Fibroblast of skin of scalp (primary cell): ENCODE measurements at regions not wholly inside any gene's neighbourhood (a gene's known extent, or its start where the extent isn't known, plus 50 kb on each side); places are given as distances from the start of the nearest gene placed in this dataset.

Source experiments
- DNase-seq: peaks from one replicate; pipeline ENCODE4 v3.0.0-alpha.2; 2013

DNA sequence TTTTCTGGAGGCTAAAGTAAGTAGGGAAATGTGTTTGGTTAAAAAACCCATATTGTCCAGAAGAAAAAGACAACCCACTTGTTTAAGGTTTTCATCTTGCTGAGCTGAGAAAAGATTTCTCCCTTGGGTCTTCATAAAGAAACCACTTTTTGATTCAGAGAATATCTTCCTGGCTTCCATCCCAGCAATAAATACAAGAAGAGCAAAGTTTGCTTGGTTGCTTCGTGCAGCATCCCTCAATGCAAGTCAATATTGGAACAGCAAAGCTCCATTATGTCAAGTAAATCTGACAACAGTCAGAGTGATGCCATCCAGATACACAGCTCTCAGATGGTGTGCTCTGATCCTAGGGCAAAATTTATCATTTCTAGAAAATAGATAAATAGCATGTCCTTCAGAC is 118.9 kb upstream of the PIRT start:
- DNase-seq, result no peak

DNA sequence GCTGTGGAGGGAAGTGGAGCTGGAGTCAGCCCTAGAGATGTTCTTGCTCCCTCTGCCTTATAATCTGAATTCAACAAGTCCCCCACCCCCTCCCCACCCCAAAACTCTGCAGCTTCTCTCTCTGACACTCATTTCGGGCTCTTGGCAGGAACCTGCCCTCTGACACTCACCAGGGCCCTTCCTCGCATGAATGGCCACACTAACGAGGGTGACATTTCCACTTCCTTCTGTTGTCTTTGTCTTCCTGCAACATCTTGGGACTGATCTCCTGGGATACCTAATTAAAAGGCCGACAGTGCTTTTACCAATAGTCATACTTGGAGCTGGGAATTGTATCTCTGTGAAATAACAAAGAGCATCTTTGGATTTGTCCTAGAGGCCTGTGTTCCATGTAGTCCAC is 106.9 kb upstream of the PIRT start:
- DNase-seq, result no peak

DNA sequence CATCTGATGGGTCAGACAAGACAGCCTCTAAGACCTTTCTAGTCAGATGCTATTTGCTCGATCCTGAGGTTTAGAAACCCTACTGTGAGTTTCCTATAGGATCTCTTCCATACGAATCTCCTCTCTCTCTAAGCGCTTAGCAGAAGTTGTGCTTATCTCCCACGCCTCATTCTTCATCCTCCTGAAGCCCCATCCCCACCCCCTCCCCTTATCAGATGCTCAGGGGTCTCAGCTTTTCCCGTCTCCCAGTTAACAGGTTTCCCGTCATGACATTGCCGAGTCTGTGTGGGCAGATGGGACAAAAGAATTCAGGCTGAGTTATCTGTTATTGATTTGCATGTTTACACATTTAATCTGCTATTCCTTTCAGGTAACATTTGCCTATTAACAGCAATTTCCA is 99.0 kb upstream of the PIRT start:
- no peak for DNase-seq

DNA sequence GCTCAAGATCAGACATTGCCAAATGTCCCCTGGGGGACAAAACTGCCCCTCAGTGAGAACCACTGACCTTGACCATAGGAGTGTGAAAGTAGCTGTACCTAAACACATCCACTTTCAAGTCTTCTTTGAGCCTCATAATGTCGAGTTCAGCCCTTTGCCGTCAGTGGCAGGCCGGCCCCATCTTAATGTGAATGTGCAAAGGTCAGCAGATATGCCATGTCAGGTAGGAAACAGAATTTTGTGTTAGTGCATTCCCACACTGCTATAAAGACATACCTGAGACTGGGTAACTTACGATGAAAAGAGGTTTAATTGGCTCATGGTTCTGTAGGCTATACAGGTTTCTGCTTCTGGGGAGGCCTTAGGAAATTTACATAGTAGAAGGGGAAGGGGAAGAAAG is 95.1 kb upstream of the PIRT start:
- no peak for DNase-seq

DNA sequence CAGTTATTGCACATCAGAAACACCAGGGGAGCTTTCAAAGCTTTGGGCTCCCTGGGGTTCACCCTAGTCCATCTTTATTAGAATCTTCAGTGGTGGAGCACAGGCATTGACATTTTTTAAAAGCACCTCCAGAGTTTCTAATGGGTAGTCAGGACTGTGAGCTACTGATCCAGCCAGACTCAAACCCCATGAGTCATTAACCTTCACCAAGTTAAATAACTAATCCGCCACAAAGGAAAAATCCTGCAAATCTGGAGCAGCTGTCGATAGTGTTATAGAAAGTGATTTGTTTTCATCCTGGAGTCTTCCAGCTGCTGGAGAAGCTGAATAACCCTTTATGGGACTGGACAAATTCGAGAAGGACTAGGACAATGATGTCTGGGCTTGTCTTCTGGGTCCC is 93.2 kb upstream of the PIRT start:
- DNase-seq, result no peak

DNA sequence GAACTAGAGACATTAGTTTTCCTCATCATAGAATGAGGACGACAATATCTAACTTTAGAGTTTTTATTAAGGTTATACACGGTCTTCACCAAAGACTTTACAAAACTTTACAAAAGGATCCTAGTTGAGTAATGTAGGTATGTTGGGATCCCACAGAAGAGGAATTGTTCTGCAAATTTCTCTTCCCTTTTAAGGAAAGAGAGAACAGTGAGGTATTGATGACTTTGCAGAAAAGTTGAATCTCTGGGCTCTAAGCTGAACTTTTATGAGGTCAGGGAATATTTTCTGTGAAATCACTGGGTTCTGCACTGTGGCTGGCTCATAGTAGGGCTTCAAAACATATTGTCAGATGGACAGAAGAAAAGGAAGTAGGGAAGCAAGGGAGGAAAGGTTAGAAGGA is 89.8 kb upstream of the PIRT start:
- no peak for DNase-seq

DNA sequence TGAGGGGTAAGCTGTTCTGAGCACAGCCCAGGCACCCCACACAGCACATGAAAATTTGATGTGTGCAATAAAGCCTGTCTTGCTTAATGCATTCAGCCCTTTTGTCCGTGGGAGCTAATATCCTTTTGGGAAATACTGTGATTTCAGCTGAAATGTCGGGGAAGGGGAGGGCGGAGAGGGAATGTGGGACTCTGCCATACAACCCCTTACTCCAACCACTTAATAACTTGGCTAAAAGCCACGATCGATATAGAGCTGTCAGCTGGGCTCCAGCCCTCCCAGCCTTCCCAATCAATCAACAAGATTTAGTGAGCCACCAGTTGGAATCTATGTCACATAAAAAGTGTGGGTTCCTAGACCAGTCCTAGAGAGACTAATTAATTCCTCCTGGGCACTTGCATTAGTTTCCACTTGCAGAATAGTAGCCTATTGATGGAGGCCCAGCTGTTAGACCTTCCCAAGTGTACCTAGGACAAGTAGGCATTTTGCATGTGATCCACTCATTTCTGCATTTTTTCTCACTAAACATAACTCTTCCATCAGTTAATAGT is 82.7 kb upstream of the PIRT start:
- DNase-seq, result no peak

DNA sequence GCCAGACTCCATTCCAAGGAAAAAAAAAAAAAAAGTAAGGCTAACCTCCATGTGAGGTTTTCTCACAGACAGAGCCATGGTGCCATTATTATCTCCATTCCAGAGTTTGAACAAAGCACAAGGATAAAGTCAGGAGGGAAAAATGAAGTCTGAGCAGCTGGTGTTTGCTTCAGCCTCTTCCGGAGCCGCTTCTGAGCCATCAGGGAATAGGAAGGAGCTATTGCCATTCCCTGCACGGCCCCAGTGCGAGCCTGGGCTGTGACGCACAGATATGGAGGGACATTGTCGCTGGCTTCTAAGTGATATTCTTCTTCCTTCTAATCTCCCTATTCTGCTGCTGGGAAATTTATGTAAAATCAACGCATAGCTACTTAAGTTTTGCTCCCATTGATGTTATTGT is 69.5 kb upstream of the PIRT start:
- DNase-seq, result no peak

DNA sequence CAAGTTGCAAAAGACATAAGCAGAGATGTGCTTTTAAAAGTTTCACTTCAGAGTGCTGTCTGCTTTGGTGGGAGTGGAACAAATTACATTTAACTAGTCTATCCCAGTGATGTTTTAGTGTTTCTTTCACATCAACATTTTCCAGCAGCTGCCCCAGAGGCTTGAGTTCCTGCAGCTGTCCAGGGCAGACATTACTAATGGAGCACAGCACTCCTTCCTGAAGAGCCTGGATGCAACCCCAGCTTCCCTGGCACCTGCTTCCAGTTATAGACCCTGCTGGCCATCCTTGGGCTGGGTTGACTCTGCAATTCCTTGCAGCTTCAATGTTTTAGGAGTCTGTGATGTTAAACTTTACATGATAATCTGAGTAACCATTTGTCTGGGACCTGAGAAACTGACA is 61.4 kb upstream of the PIRT start:
- DNase-seq, result no peak

DNA sequence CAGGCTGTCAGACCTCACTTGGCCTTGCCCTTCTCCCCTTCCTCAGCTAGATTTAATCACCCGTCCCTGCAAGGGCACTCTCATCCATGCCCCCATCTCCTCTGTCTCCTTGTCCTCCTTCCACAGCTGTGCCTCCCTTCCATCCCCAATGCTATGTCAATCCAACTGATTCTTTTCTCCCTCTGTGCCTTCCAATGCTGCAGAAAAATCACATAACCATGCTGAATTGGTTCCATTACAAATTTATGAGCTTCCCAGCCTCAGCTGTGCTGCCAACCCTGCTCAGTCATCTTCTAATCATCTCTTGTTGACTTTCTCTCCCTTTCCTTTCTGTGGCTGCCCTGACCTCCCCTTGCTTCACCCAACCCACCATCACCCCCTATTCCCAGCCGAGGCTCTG is 56.3 kb upstream of the PIRT start:
- DNase-seq, result no peak

DNA sequence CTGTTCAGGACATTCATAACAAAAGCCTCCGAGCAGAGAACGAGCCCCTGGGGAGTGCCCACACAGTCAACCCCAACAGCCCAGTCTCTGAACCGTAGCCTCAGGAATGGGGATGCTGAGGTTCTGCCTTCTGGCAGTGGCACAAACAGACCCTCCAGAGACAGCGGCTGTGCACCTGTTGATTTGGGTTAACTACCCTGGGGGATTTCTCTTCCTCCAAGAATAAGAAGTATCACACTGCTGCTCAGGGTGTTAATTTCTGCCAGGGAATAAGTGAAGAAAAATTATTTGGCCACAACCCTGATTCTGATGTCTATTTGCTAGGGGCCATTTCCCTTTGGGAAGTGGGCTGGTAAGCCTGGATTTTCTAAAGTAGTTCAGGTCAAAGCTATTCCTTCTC is 51.0 kb upstream of the PIRT start:
- DNase-seq, result no peak
